Retinal pigment epithelial cell (primary cell): ENCODE measurements at regions not wholly inside any gene's neighbourhood (a gene's known extent, or its start where the extent isn't known, plus 50 kb on each side); places are given as distances from the start of the nearest gene placed in this dataset.
A peak's percentile ranks its signal among the peaks of the same experiment; 100 is the strongest.
"Not testable (repeated sequence)": the region's sequence is repeated elsewhere in the genome, so short reads cannot be mapped to it uniquely, and the experiment has no call there.

ENCODE experiments used
- DNase-seq: peaks from one replicate; pipeline ENCODE4 v3.0.0-alpha.2; 2010; ENCODE audit warnings: low read depth
- H3K4me3 ChIP-seq: 2 replicates; pipeline ENCODE4 v1.5.1; 2011; ENCODE audit warnings: mild to moderate bottlenecking, low read length, control low read depth, moderate library complexity

DNA sequence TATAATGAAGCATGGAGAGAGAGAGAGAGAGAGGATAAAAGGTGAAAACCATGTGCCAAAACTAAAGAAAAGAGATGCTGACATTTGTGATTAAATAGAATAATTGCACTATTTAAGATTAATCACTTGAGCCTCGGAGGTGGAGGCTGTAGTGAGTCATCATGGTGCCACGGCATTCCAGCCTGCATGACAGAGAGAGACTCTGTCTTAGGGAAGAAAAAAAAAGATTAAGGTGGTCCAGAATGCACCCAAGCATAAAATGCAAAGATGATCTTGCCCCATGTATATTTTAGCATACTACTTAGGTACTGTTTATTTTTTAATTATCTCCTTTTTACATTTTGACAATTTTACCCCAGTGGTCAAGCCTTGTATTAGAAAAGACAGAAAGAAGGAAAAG is 742.5 kb downstream of the SPATA31A1 start:
- not testable (repeated sequence) for H3K4me3 ChIP-seq, DNase-seq

DNA sequence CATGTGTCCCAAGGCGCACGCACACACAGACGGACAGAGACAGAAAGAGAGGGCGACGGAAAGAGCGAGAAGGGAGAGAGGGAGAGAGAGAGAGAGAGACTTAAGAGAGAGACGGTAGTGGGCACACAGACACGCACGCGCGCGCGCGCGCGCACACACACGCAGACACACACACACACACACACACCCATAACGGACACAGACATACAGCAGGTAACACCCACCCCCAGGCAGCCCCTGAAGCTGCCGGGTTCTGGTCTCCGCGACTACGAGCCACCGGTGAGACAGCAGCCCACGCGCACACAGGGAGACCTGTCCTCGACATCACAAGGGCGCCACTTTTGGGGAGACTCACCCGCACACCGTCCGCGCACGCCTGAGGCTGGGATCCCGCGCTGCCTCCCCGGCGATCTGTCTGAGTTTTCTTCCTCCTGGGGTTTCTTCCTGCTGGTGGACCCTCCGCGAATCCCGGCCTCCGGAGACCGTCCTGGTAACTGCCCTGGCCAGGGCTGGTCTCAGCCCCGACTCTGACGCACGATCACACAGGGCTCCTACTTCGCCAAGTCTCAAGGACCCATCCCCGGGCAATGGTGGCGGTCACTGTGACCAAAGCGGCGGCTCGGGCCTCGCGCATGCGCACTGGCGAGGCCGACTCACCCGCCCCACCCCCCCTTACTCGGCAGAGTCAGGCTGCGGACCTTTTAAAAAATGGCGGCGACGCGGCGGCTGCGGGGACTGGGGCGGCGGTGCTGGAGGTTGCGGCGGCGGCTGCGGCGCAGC is 750.7 kb downstream of the SPATA31A1 start:
- DNase-seq, result not testable (repeated sequence)
- peak overlapping the region; percentile 51 for H3K4me3 ChIP-seq

DNA sequence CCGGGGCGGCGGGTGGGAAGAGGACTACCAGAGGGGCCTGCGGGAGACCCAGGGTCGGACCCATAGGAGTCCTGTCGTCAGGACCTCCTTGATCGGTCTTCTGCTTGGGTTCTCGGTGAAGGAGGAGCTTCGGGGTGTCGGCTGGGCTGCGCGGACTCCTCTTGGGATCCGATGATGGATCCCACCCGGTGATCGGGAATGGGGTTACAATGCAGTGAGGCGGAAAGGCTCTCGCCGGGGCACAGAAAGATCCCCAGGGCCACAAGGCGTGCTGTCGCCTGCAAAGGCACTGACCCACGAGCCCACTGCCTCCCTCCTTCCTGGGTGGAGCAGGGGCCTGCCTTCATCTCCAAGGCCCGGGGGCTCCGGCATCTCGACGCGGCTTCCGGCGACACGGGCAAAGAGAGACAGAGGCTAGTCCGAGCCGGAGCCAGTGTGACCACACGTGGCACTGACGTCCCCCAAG is 751.3 kb downstream of the SPATA31A1 start:
- H3K4me3 ChIP-seq, result peak overlapping the region; percentile 22
- DNase-seq, result not testable (repeated sequence)

DNA sequence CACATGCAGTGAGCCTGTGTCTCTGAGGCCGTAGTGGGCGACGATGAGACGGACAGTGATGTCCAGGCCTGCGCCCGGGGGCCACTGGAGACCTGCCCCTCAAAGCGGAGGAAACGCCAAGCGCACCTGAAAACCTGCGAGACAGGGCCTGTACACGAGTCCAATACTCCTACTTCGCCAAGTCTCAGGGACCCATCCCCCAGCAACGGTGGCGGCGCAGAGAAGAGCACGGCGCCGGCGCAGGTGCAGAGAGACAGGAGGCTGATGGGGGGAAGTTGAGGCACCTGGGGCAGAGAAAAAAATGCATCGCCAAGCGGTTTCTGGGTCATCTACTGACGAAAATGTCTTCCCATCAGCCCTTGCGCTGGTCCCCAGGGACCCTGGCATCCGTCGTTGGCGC is 751.8 kb downstream of the SPATA31A1 start:
- not testable (repeated sequence) for H3K4me3 ChIP-seq, DNase-seq

DNA sequence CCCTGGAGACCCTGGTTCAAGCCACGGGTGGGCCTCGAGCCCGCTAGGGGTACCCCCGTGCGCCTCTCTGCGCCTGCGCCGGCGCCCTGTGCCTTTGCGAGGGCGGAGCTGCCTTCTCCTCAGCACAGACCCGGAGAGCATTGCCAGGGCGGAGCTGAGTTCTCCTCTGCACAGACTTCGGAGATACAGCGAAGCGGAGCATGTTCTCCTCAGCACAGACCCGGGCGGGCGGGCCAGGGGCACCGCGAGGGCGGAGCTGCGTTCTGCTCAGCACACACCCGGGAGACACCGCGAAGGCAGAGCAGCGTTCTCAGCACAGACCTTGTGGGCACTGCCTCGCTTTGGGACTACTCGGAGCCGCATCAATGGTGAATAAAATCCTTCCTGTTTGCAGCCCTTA is 753.0 kb downstream of the SPATA31A1 start:
- H3K4me3 ChIP-seq, DNase-seq: not testable (repeated sequence)

DNA sequence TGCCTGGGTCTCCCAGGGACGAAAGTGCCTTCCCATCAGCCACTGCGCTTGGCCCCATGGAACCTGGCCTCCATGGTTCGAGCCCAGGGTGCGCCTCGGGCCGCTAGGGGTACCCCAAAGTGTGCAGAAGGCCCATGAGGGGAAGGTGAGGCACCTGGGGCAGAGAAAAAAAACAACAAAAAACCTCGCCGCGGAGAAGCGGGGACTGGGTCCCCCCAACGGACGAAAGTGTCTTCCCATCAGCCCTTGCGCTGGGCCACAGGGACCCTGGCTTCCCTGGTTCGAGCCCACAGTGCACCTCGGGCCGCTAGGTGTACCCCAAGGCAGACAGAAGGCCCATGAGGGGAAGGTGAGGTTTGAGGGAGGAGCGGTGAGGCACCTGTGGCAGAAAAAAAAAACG is 755.3 kb downstream of the SPATA31A1 start:
- DNase-seq, H3K4me3 ChIP-seq: not testable (repeated sequence)

DNA sequence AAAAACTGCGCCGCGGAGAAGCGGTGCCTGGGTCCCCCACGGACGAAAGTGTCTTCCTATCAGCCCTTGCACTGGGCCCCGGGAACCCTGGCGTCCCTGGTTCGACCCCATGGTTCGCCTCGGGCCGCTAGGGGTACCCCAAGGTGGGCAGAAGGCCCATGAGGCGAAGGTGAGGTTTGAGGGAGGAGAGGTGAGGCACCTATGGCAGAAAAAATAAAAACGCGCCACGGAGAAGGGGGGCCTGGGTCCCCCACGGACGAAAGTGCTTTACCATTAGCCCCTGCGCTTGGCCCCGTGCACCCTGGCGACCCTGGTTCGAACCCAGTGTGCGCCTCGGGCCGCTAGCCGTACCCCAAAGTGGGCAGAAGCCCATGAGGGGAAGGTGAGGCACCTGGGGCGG is 756.1 kb downstream of the SPATA31A1 start:
- not testable (repeated sequence) for DNase-seq

DNA sequence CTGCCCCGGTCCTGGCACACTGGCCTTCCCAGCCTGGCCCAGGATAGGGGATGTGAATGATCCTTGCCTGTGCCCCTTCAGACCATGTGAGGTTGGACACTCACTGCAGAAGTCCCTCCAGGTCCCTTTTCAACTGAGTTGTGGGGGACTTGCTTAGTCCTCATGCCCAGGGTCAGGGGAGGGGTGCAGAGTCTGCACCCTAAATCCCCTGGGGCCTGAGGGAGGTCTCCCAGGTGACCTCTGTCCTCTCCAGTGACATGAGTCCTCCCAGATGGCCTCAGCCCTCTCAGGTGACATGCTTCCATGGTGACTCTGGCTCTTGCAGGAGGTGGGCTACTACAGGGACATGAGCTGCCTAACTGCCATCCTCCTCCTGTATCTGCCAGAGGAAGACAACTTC is 775.1 kb downstream of the SPATA31A1 start:
- H3K4me3 ChIP-seq, DNase-seq: not testable (repeated sequence)

More for the DNA sequence above, 756.1 kb downstream of the SPATA31A1 start:
- not testable (repeated sequence) for H3K4me3 ChIP-seq

DNA sequence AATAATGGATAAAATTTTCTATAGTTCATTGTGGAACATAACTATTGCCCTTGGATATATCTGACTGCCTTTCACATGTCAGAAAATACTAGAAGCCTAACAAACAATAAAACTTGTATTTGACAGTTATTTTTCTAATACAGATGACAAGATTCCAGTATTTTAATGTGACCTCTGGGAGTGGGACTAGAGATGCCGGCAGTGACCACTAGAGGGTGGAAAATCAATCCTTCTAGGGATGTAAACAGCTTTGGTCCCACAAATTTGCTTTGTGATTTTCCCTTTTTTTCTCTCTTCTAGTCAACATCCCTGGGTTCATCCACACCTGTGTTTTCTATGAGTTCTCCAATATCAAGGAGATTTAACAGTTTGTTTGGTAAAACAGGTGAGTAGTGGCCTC is 813.7 kb downstream of the SPATA31A1 start:
- not testable (repeated sequence) for DNase-seq, H3K4me3 ChIP-seq

DNA sequence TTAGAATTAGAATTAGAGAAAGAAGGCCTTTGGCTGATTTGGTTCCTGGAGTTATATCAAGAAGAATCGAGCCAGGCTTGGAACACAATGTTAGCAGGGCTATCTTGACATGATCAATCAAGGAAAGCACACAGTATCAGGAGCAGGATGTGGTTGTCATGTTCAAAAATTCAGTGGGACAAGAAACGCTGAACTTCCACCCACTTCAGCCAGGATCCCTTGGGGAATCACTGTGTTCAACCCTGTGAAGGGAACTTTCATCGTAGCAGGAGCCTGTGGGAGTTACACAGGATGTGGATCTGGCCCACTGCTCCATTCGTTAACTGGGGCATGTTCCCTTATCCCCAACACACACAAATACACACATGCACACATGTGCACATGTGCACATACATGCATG is 817.8 kb downstream of the SPATA31A1 start:
- DNase-seq, H3K4me3 ChIP-seq: not testable (repeated sequence)

DNA sequence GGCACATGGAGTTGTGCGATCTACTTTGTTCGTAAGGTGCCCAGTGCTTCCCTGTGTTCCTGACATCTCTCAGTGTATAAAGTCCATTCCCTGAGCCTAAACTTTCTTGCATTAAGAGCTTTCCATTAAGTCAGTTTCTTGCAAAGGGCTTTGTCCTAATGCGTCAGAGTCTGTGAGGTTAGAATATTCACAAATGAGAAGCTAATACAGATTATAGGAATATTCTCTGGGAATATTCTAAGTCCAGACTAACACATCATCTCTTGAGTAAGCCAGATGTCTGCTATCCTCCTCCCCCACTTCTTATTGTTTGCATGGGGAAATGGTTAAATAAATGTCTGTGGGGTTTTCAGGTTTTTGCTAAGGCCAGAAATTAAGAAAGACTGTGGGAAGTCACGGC is 818.6 kb downstream of the SPATA31A1 start:
- not testable (repeated sequence) for H3K4me3 ChIP-seq, DNase-seq

DNA sequence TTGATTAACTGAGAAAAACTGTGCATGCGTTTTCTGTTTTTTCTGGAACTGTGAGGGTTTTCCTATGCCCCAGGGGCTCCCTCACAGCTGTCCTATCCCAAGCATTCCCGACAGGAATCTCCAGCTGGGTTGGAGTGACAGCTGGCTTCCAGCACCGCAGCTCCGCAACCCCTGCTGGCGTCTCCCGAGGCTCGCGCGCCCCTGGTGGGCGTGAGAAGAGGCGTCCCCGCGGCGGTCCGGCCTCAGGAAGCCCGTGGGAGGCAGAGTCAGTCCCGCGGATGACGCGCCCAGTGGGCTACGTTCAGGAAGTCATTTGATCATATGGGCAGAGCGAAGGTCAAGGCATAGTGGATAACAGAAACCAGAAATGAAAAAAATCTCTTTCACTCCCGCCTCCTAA is 821.9 kb downstream of the SPATA31A1 start:
- not testable (repeated sequence) for DNase-seq

DNA sequence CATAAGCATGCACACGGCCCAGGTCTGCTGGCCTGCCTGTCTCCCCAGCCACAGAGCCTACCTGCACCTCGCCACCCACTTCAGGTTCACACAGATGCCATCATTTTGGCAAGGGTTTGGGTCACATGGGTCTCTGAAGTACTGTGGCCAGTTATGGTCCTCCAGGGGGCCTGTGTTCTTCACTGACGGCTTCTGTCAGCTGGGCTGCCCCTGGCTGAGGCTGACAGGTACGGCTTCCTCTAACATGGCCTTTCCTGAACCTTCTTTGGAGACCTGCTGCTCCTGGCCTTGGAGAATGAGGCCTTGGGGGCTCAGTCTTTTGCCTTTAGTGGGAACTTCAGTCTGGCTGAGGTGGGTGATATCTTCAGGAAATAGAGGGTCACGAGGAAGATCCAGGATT is 835.9 kb downstream of the SPATA31A1 start:
- not testable (repeated sequence) for H3K4me3 ChIP-seq, DNase-seq

More for the DNA sequence above, 821.9 kb downstream of the SPATA31A1 start:
- H3K4me3 ChIP-seq, result not testable (repeated sequence)

DNA sequence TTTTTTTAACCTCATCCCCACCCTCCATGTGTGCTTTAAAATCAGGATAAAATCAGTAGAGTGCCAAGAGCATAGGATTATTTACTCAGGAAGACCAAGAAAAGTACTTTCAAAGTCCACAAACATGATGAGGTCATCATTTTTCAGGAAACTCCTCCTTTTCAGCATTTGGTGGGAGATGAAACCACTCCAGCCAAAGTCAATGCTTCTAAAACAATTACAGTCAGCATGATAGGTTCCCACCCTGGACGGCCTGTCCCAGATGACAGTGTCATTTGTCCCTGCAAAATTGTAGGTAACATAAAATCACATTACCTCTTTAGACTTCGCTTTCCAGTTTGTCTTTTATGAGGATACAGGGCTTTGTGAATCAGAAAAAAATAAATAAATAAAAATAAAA is 836.7 kb downstream of the SPATA31A1 start:
- DNase-seq, H3K4me3 ChIP-seq: not testable (repeated sequence)

DNA sequence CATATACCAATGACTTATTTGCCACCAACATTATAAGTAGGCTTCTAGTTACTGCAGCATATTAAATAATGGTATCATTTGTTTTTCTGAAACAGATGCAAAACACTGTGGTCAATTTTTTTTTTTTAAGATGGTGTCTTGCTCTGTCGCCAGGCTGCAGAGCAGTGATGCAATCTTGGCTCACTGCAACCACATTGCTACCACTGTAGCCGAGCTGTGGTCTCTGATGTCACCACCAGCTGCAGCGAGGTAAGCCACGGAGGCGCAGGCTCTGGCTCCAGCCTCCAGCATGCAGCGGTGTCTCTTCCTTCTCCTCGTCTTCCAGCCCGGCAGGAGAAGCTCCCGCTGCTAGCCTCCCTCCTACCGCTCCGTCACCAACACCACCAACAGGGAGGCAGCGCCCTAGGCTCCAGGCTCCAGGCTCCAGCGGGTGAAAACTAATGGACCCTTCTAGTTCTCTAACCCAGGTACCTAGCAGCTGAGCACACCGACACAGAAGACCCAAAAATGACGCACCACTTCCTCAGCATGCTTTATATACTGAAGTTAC is 840.8 kb downstream of the SPATA31A1 start:
- DNase-seq, H3K4me3 ChIP-seq: not testable (repeated sequence)

DNA sequence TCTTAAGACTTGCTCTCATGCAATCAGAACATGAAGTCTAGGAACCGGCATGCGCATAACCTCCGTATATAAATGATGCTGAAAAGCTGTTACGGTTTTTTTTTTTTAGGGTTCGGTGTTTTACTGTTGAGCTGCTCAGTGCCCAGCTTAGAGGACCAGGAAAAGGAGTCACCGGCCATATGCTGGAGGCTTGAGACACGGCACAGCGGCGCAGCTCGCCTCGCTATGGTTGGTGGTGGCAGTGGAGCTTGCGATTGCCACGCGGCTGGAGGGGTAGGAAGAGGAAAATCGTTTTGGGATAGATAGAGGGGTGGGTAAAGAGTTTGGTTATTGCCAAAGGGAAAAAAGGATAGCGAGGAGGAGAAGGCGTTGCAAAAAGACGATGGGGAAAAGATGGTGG is 841.3 kb downstream of the SPATA31A1 start:
- DNase-seq, H3K4me3 ChIP-seq: not testable (repeated sequence)

DNA sequence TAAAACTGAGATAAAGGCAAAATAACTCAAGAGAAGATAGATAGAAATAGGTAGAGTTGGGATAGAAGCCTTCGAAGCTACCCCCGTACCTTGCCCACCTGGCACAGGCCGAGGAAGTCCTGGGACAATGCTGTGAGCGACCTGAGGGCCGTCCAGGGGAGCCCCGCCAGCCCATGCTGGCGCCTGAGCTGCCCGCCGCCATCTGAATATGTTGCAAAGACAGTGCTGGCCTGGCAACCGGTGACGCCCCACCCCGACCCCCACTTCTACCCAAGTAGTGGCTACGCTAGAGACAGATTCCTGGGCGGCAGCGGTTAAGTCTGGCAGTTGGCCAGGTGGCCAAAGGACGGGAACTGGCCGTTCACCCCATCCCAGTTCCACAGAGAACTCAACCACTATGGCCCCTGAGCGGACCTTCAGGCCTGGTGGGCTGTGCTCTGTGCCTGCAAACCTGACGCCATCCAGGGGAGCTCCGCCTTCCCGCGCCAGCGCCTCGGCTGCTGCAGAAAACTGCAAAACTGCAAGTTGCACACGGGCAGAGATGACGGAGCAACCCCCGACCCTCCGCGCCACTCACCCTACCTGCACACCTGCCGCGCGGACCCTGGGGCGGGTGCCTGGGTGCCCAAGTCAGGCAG is 866.2 kb downstream of the SPATA31A1 start:
- H3K4me3 ChIP-seq, DNase-seq: not testable (repeated sequence)

DNA sequence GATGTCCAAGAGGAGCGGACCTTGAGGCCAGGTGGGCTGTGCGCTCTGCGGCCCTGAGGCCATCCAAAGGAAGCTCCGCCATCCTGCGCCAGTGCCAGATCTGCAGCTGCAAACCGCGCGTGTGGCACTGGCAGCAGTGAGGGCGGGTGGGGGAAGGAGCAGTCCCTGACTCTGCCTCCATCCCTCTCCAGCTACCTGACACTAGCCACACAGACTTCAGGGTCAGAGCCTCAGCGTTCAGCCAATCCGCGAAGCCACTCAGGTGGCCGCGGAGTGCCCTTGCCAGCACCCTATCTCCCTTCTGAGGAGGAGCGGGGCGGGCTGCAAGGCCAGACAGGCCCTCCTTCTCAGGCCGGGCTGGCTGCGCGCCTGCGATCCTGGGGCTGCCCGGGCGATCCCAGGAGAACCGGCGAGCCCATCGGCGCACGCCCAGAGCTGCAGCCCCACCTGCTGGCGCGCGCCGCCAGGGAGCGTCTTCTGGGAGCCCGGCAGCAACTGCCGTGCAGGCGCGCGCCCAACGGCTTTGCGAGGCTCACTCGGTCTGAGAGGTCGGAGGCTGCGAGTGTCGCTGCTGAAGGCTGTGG is 867.2 kb downstream of the SPATA31A1 start:
- H3K4me3 ChIP-seq, DNase-seq: not testable (repeated sequence)

DNA sequence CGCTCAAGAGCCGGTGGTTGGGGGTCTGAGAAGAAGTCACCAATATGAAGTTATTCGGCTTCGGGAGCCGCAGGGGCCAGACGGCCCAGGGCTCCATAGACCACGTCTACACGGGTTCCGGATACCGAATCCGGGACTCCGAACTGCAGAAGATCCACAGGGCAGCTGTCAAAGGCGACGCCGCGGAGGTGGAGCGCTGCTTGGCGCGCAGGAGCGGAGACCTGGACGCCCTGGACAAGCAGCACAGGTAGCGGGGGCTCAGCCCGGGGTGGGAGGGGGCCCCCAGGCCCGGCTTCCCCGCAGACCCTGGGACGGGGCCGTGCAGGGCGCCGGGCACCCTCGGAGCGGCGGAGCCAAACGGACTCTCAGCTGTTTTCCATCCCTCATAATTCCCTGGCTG is 867.9 kb downstream of the SPATA31A1 start:
- H3K4me3 ChIP-seq, DNase-seq: not testable (repeated sequence)
